Thyroid gland (tissue), 4 donors: ENCODE measurements at regions not wholly inside any gene's neighbourhood (a gene's known extent, or its start where the extent isn't known, plus 50 kb on each side); places are given as distances from the start of the nearest gene placed in this dataset.

Experiments used
- CTCF ChIP-seq, 6 experiments: fragments of 200-600 bp in 3 of 6; fragments of 450-650 bp in 3 of 6; sonication (generic) in 3 of 6; IDR thresholded peaks; one replicate each; pipeline ENCODE4 v1.5.1; 2016 to 2019; ENCODE audit warnings: antibody characterized with exemption in 6 of 6, mild to moderate bottlenecking in 2 of 6, inconsistent platforms in 1 of 6, moderate library complexity in 1 of 6
- POLR2A ChIP-seq, 2 donors: fragments of 450-650 bp; IDR thresholded peaks; one replicate each; pipeline ENCODE4 v1.6.1; 2017; ENCODE audit warnings: antibody characterized with exemption in 2 of 2, mild to moderate bottlenecking in 2 of 2, moderate library complexity in 1 of 2

- TF ChIP-seq CTCF (IDR thresholded peaks at IDR 0.05) (no peak), POLR2A (IDR thresholded peaks at IDR 0.05) (no peak)
Measured at GRCh38 chr1:213697192-213697802, 290.5 kb upstream of the PROX1 start.
